IPS DF 4.7 (cell line): ENCODE measurements at regions not wholly inside any gene's neighbourhood (a gene's known extent, or its start where the extent isn't known, plus 50 kb on each side); places are given as distances from the start of the nearest gene placed in this dataset.

Experiments
- DNase-seq: peaks from one replicate; pipeline ENCODE4 v3.0.0-alpha.2; 2013; ENCODE audit warnings: low spot score; ENCODE audit errors: extremely low read depth

DNA sequence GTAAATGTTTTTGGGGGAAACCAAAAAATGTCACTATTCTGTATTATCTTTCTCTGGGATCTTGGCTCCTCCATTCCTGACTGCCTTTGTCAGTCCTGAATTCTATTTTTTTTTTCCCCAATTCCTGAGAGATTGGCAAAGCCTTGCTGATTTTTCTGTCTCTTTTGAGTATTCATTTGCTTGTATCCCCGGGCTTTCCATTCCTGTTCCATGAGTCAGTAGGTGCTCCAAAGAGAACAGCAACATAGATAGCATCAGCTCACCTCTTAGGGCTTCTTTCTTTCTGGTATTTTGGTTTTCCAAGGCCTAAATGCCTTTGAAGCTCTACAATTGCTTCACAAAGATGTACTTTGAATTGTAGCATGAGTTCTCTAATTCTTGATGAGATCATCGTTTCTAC, 271.7 kb upstream of the LRRC3B start:
- no peak for DNase-seq

DNA sequence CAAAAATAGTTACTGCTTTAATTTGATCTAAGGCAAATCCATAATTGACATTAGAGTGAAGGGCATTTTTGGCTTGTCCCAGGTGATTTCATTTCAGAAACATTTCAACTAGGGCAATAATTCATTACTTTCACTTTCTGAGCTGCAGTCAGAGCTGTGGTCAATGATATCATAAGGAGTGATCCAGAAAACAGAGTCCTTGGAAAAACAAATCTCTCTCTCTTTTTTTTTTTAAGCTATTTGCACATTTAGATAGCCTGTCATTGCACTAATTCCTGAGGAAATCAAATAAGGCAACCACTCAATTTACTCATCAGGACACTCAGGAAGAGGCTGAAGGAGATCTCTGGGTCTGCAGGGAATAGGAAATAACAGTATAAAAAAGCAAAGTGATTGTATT, 269.5 kb upstream of the LRRC3B start:
- no peak for DNase-seq

DNA sequence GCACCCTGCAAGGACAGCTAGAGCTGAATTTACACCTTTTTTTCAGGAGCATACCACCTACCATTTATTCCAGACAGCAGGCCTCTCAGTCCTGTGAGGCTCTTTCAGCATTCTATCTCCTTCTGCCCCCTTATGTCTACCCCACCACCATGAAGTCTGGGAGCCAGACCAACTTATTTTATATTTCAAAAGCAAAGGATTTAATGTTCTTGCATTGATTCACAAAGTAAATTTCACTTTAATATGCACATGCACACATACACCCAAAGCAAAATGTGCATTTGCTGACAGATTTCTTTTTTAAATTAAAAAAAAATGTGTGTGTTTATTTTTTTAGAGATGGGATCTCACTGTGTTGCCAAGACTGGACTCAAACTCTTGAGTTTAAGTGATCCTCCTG, 264.2 kb upstream of the LRRC3B start:
- no peak for DNase-seq

DNA sequence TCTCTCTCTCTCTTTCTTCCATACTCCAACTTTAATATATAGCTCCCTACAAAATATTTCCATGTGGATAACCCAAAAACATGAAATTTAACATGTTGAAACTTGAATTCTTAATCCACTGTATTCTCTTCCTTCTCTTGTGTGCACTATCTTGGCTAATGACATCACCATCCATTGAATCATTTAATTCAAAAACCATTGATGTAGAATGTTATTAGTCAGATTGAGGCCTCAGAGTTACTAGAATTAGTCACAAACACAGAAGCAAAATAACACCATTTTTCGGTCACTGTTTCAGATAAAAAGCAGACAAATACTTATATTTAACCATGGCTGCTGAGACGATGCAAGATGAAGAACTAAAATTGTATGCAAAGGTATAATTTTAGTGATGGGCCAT, 256.9 kb upstream of the LRRC3B start:
- DNase-seq = no peak

DNA sequence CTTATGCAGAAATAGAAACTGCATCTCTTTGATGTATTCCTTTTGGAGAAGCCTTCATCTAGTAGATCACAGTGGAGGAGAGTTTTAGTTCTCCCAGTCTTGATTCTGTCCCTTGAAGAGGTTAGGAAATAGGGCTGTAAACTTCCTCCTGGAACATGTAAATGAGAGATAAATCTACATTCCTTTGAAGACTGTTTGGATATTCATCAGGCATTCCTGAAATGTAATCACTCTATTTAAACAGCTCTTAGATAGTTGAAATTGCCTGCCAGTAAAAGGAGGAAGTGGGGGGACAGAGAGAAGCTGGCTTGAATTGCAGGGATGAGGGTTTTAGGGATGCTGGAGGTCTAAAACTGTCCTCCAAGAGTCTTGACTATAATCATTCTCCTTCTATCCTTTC, 254.3 kb upstream of the LRRC3B start:
- no peak for DNase-seq

DNA sequence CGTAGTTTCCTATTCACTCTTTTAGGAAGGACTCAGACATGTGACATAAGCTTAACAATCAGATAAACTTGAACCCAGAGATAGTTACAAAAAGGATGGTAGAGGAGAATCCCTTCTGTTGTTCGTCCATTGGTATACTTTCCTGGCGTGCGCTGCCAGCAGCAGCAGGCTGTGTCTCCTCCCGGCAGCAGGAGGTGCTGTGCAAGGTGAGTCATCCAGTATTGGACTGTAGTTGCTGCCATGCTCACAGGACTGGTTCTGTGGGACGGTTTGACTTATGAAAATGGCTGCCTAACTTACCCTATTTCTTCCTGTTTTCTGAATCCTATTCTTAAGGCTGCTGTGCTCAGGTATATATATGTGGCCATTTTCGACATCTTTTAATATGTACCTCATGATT, 253.4 kb upstream of the LRRC3B start:
- DNase-seq = no peak

DNA sequence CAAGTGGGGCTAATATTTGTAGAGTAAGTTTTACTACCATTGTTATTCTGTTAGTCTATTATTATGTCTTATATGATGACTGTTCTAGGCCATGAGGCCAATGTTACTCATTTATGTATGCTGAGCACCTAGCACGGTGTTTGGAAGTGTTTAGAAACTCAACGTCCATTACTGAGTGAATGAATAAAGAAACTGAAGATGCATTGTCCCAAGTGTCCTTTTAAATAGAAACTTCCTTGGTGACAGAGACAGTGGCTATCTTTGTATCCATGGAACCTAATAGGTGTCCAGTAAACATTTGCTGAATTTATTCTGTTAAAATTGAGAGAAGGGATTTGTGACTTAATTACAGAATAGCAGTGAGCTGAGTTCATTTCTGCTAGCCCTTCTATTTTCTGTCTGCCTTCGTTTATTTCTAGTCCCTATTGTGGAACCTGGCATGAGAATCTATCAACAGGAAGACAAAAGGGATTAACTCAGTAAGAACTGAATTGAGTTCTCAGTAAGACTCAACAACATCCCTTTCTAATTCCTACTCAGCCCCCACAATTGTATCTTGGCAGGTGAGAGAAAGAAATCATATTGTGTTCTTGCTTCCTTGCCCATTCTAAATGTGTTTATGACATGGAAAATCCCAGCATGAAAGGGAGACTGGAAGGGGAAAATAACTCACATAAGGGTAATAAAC, 246.6 kb upstream of the LRRC3B start:
- no peak for DNase-seq

DNA sequence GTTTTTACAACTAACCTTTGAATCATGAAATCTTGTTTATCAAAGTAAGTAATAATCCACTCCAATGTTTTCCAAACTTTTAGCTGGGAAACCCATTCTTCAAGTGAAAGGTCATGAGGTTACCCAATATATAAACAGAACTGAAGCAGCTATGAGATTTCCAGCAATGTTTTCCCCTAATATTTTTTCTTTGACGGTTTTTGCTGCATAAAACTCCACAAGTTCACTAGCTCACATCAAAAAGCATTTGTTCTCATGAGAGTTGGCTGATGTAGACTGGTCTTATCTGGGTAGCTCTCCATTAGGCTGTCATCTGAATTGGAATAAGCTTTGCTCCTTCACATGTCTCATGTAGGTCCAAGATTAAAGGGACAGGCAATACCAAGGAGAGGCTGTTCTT, 241.2 kb upstream of the LRRC3B start:
- no peak for DNase-seq

DNA sequence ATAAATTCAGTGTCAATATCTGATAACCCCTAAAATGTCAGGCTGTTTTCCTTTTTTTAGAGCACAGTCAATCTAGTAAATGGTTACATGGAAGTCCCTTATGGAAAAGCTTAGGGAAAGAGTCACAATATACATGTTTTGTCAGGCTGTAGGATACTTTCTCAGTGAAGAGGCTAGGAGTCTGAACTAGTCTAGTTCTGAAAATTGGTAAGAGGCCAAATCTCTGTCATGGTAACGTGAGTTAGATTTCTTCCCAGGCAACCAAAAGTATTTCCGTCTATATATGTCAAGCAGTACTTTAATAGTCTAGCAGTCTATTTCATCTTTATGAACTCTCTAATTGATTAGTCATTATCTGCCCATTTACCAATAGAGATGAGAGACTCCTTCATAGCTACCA, 215.9 kb upstream of the LRRC3B start:
- no peak for DNase-seq

DNA sequence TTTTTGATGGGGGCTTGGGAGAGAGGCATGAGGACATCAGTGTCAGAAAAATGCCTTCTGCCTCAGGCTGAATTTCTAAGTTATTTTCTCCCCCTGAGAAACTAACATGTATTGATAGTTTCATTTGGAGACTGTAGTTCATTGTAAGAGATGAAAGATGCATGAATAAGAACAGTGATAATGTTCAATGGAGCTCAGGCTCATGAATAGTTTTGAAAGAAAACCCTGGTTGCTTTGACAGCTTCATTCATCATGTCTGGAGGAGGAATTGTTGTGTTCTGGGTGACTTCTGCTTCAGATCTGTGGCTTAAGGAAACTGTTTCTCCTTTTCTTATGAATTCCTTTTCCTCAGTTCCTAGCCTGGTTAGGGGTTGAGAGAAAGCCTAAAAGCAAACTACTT, 204.0 kb upstream of the LRRC3B start:
- no peak for DNase-seq

DNA sequence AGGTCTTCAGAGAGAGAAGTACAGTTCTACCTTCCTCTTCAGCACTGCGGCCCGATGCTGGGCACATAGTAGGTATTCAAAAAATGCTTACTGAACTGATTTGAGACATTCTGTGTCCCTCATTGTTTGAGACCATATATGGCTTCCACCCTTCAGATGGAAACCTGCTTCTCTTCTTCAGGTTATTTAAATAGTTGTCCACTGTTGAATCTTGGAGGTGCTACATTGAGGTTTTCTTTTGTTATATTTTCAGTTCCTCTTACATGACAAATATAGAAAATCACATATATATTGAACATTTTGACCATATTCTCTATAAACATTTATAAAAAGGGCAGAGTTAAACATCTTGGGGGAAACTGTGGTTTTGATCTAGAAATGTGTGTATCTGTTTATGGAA, 200.2 kb upstream of the LRRC3B start:
- no peak for DNase-seq

DNA sequence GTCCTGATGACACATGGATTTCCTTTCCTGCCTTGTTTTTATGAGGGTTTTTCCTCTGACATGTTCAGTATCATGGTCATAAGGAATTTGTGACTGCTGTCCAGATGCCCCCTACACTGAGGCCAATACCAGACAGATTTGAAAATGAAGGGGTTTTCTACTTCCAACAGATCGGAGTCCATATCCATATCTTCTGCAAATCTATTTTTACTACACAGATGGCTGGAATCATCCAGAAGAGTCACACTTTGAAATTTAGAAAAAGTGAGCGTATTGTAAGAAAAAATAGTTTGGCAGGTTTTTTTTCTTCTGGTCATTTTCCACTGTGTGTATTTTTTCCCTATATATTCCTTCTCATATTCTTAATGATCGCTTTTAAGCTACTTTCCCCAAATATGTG, 197.5 kb upstream of the LRRC3B start:
- DNase-seq = no peak

DNA sequence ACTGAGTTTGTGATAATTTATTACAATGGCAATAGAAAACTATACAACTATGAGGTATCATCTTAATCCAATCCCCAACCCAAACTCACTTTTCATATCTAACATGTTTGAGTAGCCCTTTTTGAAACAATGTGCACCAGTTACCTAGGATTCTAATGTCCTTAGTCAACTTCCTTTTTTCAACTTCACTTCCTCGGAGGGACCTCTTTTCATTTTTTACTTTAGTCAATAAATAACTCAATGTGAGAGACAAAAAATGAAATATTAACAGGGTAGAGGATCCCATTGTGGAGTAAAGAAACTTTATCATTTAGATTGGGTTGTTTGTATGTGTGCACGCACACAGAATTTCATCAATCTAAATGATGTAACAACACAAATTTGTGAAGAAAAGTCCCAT, 193.6 kb upstream of the LRRC3B start:
- no peak for DNase-seq

DNA sequence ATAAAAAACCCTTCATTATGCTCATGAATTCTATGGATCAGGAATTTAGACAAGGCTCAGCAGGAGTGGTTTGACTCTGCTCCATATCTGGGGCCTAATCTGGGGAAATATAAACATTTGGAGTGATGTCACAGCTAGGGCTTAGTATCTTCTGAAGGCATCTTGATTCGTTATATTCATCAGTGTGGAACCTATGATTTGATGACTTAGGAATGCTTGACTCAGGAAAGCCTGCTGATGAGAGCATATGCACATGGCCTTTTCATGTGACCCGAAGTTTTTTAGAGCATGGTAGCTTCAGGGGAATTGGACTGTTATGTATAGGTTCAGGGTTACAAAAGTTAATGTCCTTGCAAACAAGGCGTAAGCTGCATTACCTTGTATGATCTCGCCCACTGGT, 184.9 kb upstream of the LRRC3B start:
- no peak for DNase-seq

DNA sequence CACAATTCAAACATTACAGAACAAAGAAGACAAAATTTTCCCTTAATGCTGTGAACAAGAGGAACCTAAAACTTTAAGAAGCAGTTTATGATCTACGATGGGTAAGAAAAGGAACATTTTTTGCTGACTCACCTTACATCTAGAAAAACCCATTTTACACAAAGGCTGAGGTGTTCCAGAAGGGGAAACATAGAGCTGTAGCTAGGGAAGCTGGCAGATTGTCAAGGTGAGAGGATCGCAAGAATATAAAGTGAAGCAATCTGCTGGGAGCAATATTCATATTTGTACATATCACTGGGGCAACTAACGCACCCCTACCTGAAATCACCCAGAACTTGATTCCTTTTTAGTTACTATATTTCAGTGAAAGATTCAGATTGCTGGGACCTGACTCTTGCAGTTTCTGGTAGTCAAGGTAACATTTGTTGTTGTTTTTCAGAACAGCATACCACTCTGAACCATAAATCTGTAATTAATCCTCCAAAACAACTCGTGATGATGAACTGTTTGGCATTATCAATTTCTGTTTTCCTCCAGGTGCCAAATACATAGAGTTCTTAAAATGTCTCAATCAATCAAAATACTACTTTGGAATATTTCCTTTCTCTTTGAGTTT, 184.1 kb upstream of the LRRC3B start:
- no peak for DNase-seq

DNA sequence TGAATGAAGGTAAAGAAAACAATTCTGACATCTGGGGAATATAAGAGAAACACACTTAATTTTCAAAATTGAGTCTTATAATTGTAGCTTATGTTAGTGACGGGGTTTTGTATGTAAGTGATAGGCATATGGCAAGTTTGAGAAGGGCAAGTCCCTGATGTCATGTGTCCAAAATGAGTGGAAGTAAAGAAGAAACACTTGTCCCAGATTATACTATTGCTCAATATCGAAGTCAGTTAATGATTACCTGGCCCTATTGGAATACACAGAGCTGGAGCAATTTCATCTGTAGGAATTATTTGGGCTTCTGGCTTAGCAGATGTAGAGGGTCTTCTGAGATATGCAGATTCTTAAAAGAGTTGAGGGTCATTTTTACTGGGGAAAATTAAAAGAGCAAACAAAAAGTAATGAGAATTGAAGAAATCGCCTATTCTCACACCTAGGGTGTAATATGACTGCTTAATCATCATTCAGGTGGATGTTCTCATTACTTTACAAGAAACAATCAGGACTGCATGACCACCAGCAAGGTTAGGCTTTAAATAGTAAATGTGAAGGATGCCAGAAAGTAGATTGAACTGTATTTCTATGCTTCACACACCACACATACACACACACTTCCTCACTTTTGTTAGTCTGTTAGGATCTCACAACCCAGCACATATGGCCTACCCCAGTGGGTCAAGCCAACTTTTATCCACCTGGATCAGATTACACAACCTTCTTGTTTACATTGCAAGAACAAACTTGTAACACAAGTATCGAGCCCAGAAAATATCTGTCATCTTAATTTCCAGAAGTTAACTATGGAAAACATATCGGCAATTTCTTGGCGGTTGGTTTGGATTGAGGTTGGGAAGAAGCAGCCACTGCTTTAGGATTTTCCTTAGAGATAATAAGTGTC, 183.3 kb upstream of the LRRC3B start:
- DNase-seq = no peak

DNA sequence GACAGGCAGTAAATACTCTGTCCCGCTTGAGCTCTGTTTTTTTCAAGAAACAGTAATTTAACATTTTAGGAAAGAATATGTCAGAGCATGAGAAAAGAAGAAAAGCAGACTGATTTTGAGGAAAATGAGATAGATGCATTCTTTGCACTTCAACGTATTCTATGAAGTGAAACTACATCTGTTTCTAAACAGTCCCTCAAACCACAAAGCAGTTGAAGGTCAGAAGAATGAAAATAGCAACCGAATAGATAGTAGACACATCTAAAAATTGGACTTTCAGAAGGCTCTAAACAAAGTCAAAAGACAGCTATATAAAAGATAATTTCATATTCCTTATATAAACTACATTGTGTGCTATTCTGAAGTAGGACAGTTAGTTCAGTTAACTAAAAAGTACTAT, 172.6 kb upstream of the LRRC3B start:
- no peak for DNase-seq

DNA sequence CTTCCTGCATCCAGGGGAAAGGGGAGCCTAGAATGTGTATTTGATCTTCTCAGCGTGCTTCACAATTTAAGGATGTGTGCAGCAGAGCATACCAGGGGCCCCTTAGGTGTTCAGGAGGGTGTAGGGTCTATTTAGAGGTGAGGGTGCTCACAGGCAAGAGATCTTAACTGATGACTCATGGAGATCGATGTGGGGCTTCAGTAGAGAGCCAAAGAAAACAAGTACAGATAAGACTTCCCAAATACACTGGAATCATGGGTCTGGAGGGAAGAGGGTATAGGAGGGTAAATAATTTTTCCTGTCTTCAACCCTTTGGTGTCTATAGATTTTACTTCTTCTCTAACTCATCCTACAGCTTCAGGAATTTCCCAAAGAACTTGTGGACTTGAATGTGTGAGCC, 170.2 kb upstream of the LRRC3B start:
- no peak for DNase-seq

DNA sequence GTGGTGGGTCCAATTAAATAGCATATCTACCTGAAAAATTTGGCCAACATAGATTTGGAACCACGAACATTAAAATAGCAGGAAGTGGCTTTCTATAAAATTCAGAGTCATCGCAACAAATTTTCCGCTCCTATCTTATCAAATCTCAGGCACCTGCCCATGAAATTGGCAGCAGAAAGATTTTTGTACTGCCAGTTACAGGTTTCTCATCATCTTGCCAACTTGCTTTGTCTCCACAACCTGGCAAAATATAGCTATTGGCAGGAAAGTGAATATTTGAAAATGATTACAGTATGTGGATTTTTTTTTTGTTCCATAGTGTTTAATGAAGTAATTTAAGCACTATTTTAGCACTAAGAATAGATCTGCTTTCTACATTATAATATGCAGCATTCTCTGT, 161.6 kb upstream of the LRRC3B start:
- no peak for DNase-seq

DNA sequence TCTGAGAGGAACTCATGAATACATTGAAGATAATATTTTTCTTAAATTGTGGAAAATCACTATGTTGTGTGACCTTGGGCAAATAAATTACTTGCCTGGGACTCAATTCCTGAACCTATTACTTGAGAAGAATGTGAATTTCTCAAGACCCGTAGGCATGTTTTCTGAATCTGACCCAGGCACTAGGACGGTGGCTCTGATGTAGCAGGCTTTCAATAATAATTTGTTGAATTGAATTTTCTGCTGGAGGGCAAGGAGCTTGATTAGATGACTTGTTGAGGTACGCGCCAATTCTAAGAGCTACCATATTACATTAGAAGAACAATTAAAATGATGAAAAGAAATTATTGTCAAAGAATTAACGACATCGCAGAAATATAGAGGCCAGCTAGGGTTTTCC, 150.2 kb upstream of the LRRC3B start:
- DNase-seq = no peak

DNA sequence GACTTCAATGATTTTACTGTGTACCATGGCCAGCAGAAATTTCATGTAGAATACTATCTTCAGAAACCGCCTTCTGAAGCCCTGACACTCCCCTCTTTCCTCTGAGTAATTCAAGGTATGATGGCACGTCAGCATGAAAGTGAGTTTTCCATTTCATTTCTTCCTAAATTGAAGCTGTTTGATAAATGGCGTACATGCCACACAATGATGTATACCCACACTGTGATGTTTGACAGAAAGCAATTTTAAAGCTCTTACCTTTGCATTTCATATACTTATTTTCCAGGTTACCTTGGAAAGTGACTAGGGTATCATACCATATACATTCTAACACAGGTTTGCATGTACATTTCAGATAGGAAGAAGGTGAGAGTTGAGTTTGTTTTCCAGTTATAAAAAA, 147.9 kb upstream of the LRRC3B start:
- no peak for DNase-seq

DNA sequence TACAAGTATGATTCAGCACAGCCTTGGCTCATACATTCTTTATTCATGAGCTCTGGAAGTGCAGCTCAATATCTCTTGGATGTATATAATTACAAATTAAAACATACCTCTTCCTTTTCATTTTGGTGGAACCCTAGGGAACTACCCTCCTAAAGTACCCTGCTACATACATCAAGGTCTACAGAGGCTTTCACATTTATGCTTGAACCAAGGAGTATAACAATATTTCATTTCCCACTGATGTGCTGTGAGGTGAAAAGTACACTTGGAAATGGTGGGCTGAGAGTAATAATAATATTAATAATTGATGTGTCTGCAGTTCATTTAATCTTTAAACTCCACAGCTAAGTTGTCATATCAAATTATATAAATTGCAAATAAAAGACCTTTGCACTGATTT, 142.2 kb upstream of the LRRC3B start:
- no peak for DNase-seq

DNA sequence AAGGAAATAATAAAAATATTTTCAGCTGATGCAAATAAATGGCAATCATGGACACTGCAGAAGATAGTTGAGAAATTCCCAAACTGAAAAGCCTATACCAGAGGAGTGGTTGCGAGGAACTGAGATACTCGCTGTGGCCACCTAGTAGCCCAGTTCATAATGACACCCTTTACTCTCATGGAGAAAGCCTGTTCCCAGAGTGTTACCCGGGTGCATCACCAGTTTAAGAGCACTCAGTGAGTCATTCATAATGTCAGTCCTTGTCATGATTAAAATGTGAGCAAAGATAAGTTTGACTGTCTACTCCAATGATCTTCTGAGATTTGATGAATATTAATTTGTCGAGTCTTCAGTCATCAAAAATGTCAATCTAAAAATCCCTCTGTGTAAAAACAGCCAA, 138.4 kb upstream of the LRRC3B start:
- DNase-seq = peak; percentile 14
